H1 (cell line): ENCODE measurements at regions not wholly inside any gene's neighbourhood (a gene's known extent, or its start where the extent isn't known, plus 50 kb on each side); places are given as distances from the start of the nearest gene placed in this dataset.

Source experiments
- CTCF ChIA-PET: fragments of 300-600 bp; sonication (Branson Sonifier 250); formaldehyde crosslinking; loops from one replicate; lab custom pipeline; 2021; ENCODE audit not compliant: partially characterized antibody; lab: Charles Lee
- POLR2A ChIA-PET: fragments of 300-600 bp; sonication (Branson Sonifier 250); formaldehyde crosslinking; loops from one replicate; lab custom pipeline; 2021; ENCODE audit warnings: inconsistent platforms; ENCODE audit not compliant: partially characterized antibody; lab: Charles Lee
- DNase-seq, 2 experiments: peaks; one replicate each; pipeline versions ENCODE4 v3.0.0 to v3.0.0-alpha.2; 2010 to 2022; ENCODE audit warnings: low spot score in 2 of 2, low read depth in 1 of 2, mixed read lengths in 1 of 2
- FAIRE-seq: peaks from 2 replicates; lab custom pipeline; 2011; peaks lifted over from hg19 to GRCh38; lab: Jason Lieb, UNC
- H2AFZ ChIP-seq: 2 replicates; pipeline ENCODE4 v1.8.1; 2012; ENCODE audit warnings: low read length, inconsistent platforms
- H2AK5ac ChIP-seq: 2 replicates; pipeline ENCODE4 v1.6.1; 2013; ENCODE audit warnings: low read depth, low read length
- H2BK120ac ChIP-seq: replicated peaks from 2 replicates; pipeline ENCODE3; 2013; ENCODE audit warnings: low read depth, low read length, inconsistent platforms
- H2BK12ac ChIP-seq: 2 replicates; pipeline ENCODE4 v1.6.1; 2013; ENCODE audit warnings: low read depth, low read length
- H2BK15ac ChIP-seq: 2 replicates; pipeline ENCODE4 v1.6.1; 2013; ENCODE audit warnings: low read length
- H2BK20ac ChIP-seq: 2 replicates; pipeline ENCODE4 v1.6.1; 2013; ENCODE audit warnings: low read length
- H2BK5ac ChIP-seq: 2 replicates; pipeline ENCODE4 v1.6.1; 2013; ENCODE audit warnings: low read depth, low read length
- H3K14ac ChIP-seq: 2 replicates; pipeline ENCODE4 v1.6.1; 2013; ENCODE audit warnings: inconsistent platforms; ENCODE audit not compliant: insufficient read length
- H3K18ac ChIP-seq: 2 replicates; pipeline ENCODE4 v1.6.1; 2013; ENCODE audit warnings: low read length; ENCODE audit errors: extremely low read depth
- H3K23ac ChIP-seq: 2 replicates; pipeline ENCODE4 v1.6.1; 2013; ENCODE audit warnings: inconsistent platforms; ENCODE audit not compliant: insufficient read length
- H3K23me2 ChIP-seq: 2 replicates; pipeline ENCODE4 v1.6.1; 2013; ENCODE audit warnings: low read depth, low read length
- H3K27ac ChIP-seq: 2 replicates; pipeline ENCODE4 v1.6.1; 2011; ENCODE audit warnings: low read depth, low read length, inconsistent platforms
- H3K27me3 ChIP-seq, 4 experiments: replicated peaks in 1 of 4; 1 replicate in 1 of 4; 2 replicates in 3 of 4; pipeline versions ENCODE4 v1.6.1 to v1.8.1; 2011 to 2013; ENCODE audit warnings: low read length in 3 of 4, mild to moderate bottlenecking in 3 of 4, inconsistent platforms in 2 of 4, mixed read lengths in 2 of 4, moderate library complexity in 1 of 4; ENCODE audit not compliant: control insufficient read depth in 3 of 4, insufficient read depth in 3 of 4; ENCODE audit errors: extremely low read depth in 1 of 4
- H3K36me3 ChIP-seq, 4 experiments: 2 replicates each; pipeline versions ENCODE4 v1.6.1 to v1.8.1; 2011 to 2013; ENCODE audit warnings: mild to moderate bottlenecking in 4 of 4, low read length in 3 of 4, moderate library complexity in 2 of 4, control low read depth in 1 of 4, inconsistent platforms in 1 of 4; ENCODE audit not compliant: insufficient read depth in 4 of 4, control insufficient read depth in 2 of 4
- H3K4ac ChIP-seq: replicated peaks from 2 replicates; pipeline ENCODE3; 2013; ENCODE audit warnings: low read length, low read depth, mixed read lengths, inconsistent platforms; ENCODE audit not compliant: insufficient read length
- H3K4me1 ChIP-seq, 4 experiments: replicated peaks in 1 of 4; 1 replicate in 1 of 4; 2 replicates in 3 of 4; pipeline versions ENCODE4 v1.6.1 to v1.8.1; 2011 to 2013; ENCODE audit warnings: low read length in 3 of 4, inconsistent platforms in 2 of 4, mixed read lengths in 1 of 4; ENCODE audit not compliant: insufficient read depth in 4 of 4, control insufficient read depth in 3 of 4
- H3K4me2 ChIP-seq, 2 experiments: 2 replicates each; pipeline versions ENCODE4 v1.6.1 to v1.8.1; 2011 to 2013; ENCODE audit warnings: low read depth in 2 of 2, low read length in 2 of 2, control low read depth in 1 of 2, inconsistent platforms in 1 of 2, mild to moderate bottlenecking in 1 of 2; ENCODE audit not compliant: insufficient read depth in 1 of 2
- H3K4me3 ChIP-seq, 4 experiments: fragments of 200-600, 300-600 bp in 1 of 4; sonication (generic), shearing (Covaris generic), sonication (Bioruptor Twin) in 1 of 4; 2 replicates each; pipeline versions ENCODE4 v1.5.1 to v1.8.1; 2011 to 2016; ENCODE audit warnings: low read length in 4 of 4, low read depth in 3 of 4, control low read depth in 2 of 4, inconsistent platforms in 2 of 4, mild to moderate bottlenecking in 2 of 4, mixed read lengths in 1 of 4, moderate library complexity in 1 of 4; ENCODE audit not compliant: insufficient read depth in 2 of 4; ENCODE audit errors: extremely low read depth in 1 of 4
- H3K56ac ChIP-seq: replicated peaks from 2 replicates; pipeline ENCODE3; 2013; ENCODE audit warnings: low read depth, mild to moderate bottlenecking, mixed read lengths, low read length, inconsistent platforms; ENCODE audit not compliant: insufficient read length
- H3K79me1 ChIP-seq: 2 replicates; pipeline ENCODE4 v1.6.1; 2013; ENCODE audit warnings: low read depth, low read length, control low read depth
- H3K79me2 ChIP-seq, 2 experiments: 2 replicates each; pipeline versions ENCODE4 v1.6.1 to v1.8.1; 2012 to 2013; ENCODE audit warnings: low read length in 2 of 2, mild to moderate bottlenecking in 2 of 2, inconsistent platforms in 1 of 2; ENCODE audit not compliant: insufficient read depth in 2 of 2, control insufficient read depth in 1 of 2
- H3K9ac ChIP-seq, 4 experiments: replicated peaks in 1 of 4; 1 replicate in 1 of 4; 2 replicates in 3 of 4; pipeline versions ENCODE4 v1.6.1 to v1.8.1; 2011 to 2013; ENCODE audit warnings: low read depth in 3 of 4, low read length in 3 of 4, control low read depth in 2 of 4, mild to moderate bottlenecking in 2 of 4, moderate library complexity in 2 of 4, inconsistent platforms in 1 of 4; ENCODE audit errors: extremely low read depth in 1 of 4
- H3K9me3 ChIP-seq, 2 experiments: 2 replicates each; pipeline versions ENCODE4 v1.6.1 to v1.8.1; 2012 to 2013; ENCODE audit warnings: mild to moderate bottlenecking in 2 of 2, moderate library complexity in 2 of 2, control low read depth in 1 of 2, inconsistent platforms in 1 of 2, low read depth in 1 of 2, low read length in 1 of 2, mixed read lengths in 1 of 2; ENCODE audit not compliant: insufficient read depth in 2 of 2
- H4K20me1 ChIP-seq, 2 experiments: replicated peaks in 1 of 2; 2 replicates each; pipeline versions ENCODE3 to v1.8.1; 2011 to 2013; ENCODE audit warnings: inconsistent platforms in 2 of 2, low read length in 2 of 2, mild to moderate bottlenecking in 1 of 2; ENCODE audit not compliant: insufficient read depth in 2 of 2, control insufficient read depth in 1 of 2
- H4K5ac ChIP-seq: 2 replicates; pipeline ENCODE4 v1.6.1; 2013; ENCODE audit warnings: low read length, low read depth, mixed read lengths, inconsistent platforms; ENCODE audit not compliant: insufficient read length
- H4K8ac ChIP-seq: 2 replicates; pipeline ENCODE4 v1.8.0; 2013; ENCODE audit warnings: mild to moderate bottlenecking, moderate library complexity, low read length, inconsistent platforms; ENCODE audit not compliant: insufficient read depth; ENCODE audit errors: extremely low read depth
- H4K91ac ChIP-seq: replicated peaks from 2 replicates; pipeline ENCODE3; 2013; ENCODE audit warnings: low read length, mixed read lengths, inconsistent platforms; ENCODE audit not compliant: insufficient read length
- EP300 ChIP-seq, 2 experiments: IDR thresholded peaks; 1 replicate in 1 of 2; 2 replicates in 1 of 2; pipeline ENCODE4 v1.6.1; 2011 to 2012; ENCODE audit warnings: low read depth in 2 of 2, low read length in 2 of 2, mild to moderate bottlenecking in 2 of 2, borderline replicate concordance in 1 of 2, inconsistent platforms in 1 of 2, moderate library complexity in 1 of 2
- RXRA ChIP-seq: IDR thresholded peaks from 2 replicates; pipeline ENCODE4 v1.6.1; 2011; ENCODE audit warnings: low read depth, mild to moderate bottlenecking, low read length, moderate library complexity; ENCODE audit not compliant: insufficient read depth
- WGBS, 2 experiments: shearing (Covaris generic) in 1 of 2; methylation state at CpG; one replicate each; pipeline versions ENCODE4 v1.1.6 to v1.1.7; 2013 to 2015; ENCODE audit warnings: low lambda C conversion rate in 2 of 2, mixed read lengths in 2 of 2, inconsistent platforms in 1 of 2, low coverage in 1 of 2, missing lambda C conversion rate in 1 of 2; ENCODE audit not compliant: insufficient replicate concordance in 2 of 2, insufficient coverage in 1 of 2, insufficient read length in 1 of 2; ENCODE audit errors: extremely low coverage in 1 of 2, missing lambda C conversion rate in 1 of 2; 5-methylcytosine and 5-hydroxymethylcytosine counted together

DNA sequence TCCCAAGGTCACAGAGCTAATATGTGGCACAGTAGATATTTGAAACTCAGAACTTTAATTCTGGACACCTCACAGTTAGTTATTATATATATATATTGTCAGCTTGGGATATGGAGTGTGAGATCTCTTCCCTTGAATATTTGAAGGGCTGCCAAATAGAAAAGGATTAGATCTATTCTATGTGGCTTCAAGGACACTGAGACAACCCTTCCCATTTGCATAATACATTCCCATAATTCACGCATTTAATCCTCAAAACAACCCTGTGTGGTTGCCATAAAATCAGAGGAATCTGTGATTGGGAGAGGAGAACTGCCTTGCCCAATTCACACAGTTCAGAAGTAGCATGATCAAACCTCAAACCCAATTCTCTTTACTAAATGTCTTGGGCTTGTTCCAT, 365.8 kb upstream of the DYNLRB2 start:
- TF ChIP-seq RXRA, result no peak
- TF ChIP-seq EP300 (IDR thresholded peaks at IDR 0.05; ENCODE audit: borderline replicate concordance in 1 of 2, low read depth in 2 of 2, low read length in 2 of 2), result no peak
- Histone ChIP-seq H3K36me3 (no peaks in the 10 kb centered on the region), H2BK20ac (no peak overlapping the region), H3K9me3 (no peaks in the 10 kb centered on the region), H3K27ac (no peak overlapping the region), H2AK5ac (no peak overlapping the region), H3K23me2 (peaks cover 3% of the 10 kb centered on the region; the same call in 1 of the 2 replicates), H3K4me3 (no peak overlapping the region), H3K18ac (no peak overlapping the region), H4K8ac (no peak overlapping the region), H3K79me2 (no peaks in the 10 kb centered on the region), H3K23ac (no peak overlapping the region), H2BK12ac (no peak overlapping the region), H3K4ac (no peak overlapping the region), H3K4me2 (no peak overlapping the region), H3K9ac (no peak overlapping the region), H4K91ac (no peak overlapping the region), H3K4me1 (no peaks in the 10 kb centered on the region), H3K27me3 (no peaks in the 10 kb centered on the region), H3K14ac (no peak overlapping the region), H2BK15ac (no peak overlapping the region), H4K5ac (no peak overlapping the region), H2BK120ac (no peak overlapping the region), H4K20me1 (peaks cover 0 to 3% of the 10 kb centered on the region in 2 experiments), H3K79me1 (no peaks in the 10 kb centered on the region), H2BK5ac (no peak overlapping the region), H3K56ac (no peak overlapping the region), H2AFZ (no peak overlapping the region)
- POLR2A ChIA-PET, result no interaction called here
- CTCF ChIA-PET, result no interaction called here
- DNase-seq (no peak), FAIRE-seq (no peak)
- WGBS, 2 experiments, result 95% methylated on average over 1 of the region's 1 CpG; no CpG with 5 or more reads in 1 of the 2 experiments
